NCI-H774 (cell line): ENCODE measurements at regions not wholly inside any gene's neighbourhood (a gene's known extent, or its start where the extent isn't known, plus 50 kb on each side); places are given as distances from the start of the nearest gene placed in this dataset.
"Not testable (repeated sequence)": the region's sequence is repeated elsewhere in the genome, so short reads cannot be mapped to it uniquely, and the experiment has no call there.

Experiments
- DNase-seq: peaks from one replicate; lab custom pipeline; 2025; lab: John Stamatoyannopoulos, UW

- DNase-seq, result no peak
These were observed 61.2 kb upstream of the GPC1 start for GRCh38 chr2:240374085-240374907.

GRCh38 chr2:240375024-240375645, 60.3 kb upstream of the GPC1 start:
- no peak for DNase-seq

- DNase-seq, result no peak
These were observed 58.7 kb upstream of the GPC1 start for GRCh38 chr2:240376739-240377138.

GRCh38 chr2:240377366-240377765, 58.1 kb upstream of the GPC1 start:
- DNase-seq, result no peak

GRCh38 chr2:240379089-240379636, 56.3 kb upstream of the GPC1 start:
- DNase-seq, result no peak

- DNase-seq, result no peak
These were observed 52.2 kb upstream of the GPC1 start for GRCh38 chr2:240383099-240383758.

GRCh38 chr2:240383871-240384700, 51.4 kb upstream of the GPC1 start:
- DNase-seq, result no peak

GRCh38 chr2:240384711-240385450, 50.6 kb upstream of the GPC1 start:
- no peak for DNase-seq

- DNase-seq, result not testable (repeated sequence)
These were observed 49.9 kb upstream of the GPC1 start for GRCh38 chr2:240385451-240386161.
